ENCODE measurements at regions not wholly inside any gene's neighbourhood (a gene's known extent, or its start where the extent isn't known, plus 50 kb on each side); places are given as distances from the start of the nearest gene placed in this dataset.

GRCh38 chr5:165673499-165673898 is 2168.1 kb downstream of the MAT2B start:
- Mint-ChIP-seq H3K4me3 (no peak overlapping the region), H3K9me3 (peaks cover 4 to 44% (median 20%) of the 10 kb centered on the region in 6 donors), H3K4me1 (no peaks in the 10 kb centered on the region), H3K36me3 (no peaks in the 10 kb centered on the region), H3K27ac (no peak overlapping the region), H3K27me3 (ENCODE audit: low read depth in 3 of 3) (no peaks in the 10 kb centered on the region)
- DNase-seq = no peak

GRCh38 chr5:165695796-165696195 is 2190.4 kb downstream of the MAT2B start:
- Mint-ChIP-seq H3K9me3 (peaks cover 18 to 45% (median 29%) of the 10 kb centered on the region in 6 donors), H3K4me1 (no peaks in the 10 kb centered on the region), H3K4me3 (no peak overlapping the region), H3K27me3 (ENCODE audit: low read depth in 3 of 3) (peaks cover 0 to 4% (median 2%) of the 10 kb centered on the region in 3 donors), H3K27ac (no peak overlapping the region), H3K36me3 (peaks cover 0 to 3% (median 0%) of the 10 kb centered on the region in 3 donors)
- no peak for DNase-seq

DNA sequence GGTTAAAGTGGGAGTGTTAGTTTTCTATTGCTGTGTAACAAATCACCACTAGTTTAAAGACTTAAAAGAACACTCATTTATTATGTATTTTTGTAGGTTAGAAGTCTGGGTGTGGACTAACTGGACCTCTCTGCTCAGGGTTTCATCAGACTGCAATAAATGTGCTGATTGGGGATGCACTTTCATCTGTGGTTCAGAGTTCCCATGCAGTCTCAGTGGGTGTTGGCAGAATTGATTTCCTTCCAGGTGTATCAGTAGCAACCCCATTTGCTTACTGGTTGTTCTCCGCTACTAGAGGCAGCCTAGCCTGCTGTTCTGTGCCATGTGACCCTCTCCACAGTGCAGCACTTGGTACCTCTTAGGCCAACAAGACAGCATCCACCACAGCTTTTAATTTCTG is 2200.5 kb downstream of the MAT2B start:
- H3K4me3 Mint-ChIP-seq = no peak overlapping the region
- no peaks in the 10 kb centered on the region for H3K36me3 Mint-ChIP-seq
- peaks cover 0 to 5% (median 0%) of the 10 kb centered on the region in 3 donors for H3K27me3 Mint-ChIP-seq (ENCODE audit: low read depth in 3 of 3)
- H3K9me3 Mint-ChIP-seq = peaks cover 1 to 18% (median 8%) of the 10 kb centered on the region in 6 donors
- no peaks in the 10 kb centered on the region for H3K4me1 Mint-ChIP-seq
- no peak for DNase-seq
- no peak overlapping the region for H3K27ac Mint-ChIP-seq

GRCh38 chr5:165712011-165712410 is 2206.6 kb downstream of the MAT2B start:
- Mint-ChIP-seq H3K9me3 (peaks cover 2 to 29% (median 10%) of the 10 kb centered on the region in 6 donors), H3K4me3 (no peak overlapping the region), H3K4me1 (no peaks in the 10 kb centered on the region), H3K36me3 (no peaks in the 10 kb centered on the region), H3K27ac (no peak overlapping the region), H3K27me3 (ENCODE audit: low read depth in 3 of 3) (peaks cover 0 to 2% (median 0%) of the 10 kb centered on the region in 3 donors)
- no peak for DNase-seq

GRCh38 chr5:165714598-165714997 is 2209.2 kb downstream of the MAT2B start:
- no peaks in the 10 kb centered on the region for H3K36me3 Mint-ChIP-seq
- no peak overlapping the region for H3K27ac Mint-ChIP-seq
- DNase-seq = no peak
- H3K4me1 Mint-ChIP-seq = no peaks in the 10 kb centered on the region
- H3K27me3 Mint-ChIP-seq (ENCODE audit: low read depth in 3 of 3) = peaks cover 0 to 2% (median 0%) of the 10 kb centered on the region in 3 donors
- peaks cover 4 to 47% (median 20%) of the 10 kb centered on the region in 6 donors for H3K9me3 Mint-ChIP-seq
- H3K4me3 Mint-ChIP-seq = no peak overlapping the region

DNA sequence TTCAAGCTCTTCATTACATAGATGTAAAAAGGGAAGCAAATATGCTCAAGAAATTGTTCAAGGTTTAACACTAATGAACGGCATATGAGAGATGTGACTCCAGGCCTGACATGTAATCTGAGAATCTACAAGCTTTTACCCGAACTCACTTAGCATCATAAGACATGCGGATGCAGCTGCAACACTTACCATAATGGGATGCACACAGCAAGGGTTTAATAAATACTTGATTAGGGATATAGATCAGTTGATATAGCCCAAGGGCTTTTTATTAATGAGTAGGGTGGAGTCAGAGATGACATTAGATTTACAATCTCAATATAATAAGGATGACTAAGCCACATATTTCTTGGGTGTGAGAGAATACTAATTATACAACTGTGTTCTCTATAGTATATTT is 2215.5 kb downstream of the MAT2B start:
- no peaks in the 10 kb centered on the region for H3K4me1 Mint-ChIP-seq
- peaks cover 5 to 50% (median 20%) of the 10 kb centered on the region in 6 donors for H3K9me3 Mint-ChIP-seq
- no peaks in the 10 kb centered on the region for H3K27me3 Mint-ChIP-seq (ENCODE audit: low read depth in 3 of 3)
- H3K27ac Mint-ChIP-seq = no peak overlapping the region
- no peak overlapping the region for H3K4me3 Mint-ChIP-seq
- H3K36me3 Mint-ChIP-seq = no peaks in the 10 kb centered on the region
- DNase-seq = no peak

DNA sequence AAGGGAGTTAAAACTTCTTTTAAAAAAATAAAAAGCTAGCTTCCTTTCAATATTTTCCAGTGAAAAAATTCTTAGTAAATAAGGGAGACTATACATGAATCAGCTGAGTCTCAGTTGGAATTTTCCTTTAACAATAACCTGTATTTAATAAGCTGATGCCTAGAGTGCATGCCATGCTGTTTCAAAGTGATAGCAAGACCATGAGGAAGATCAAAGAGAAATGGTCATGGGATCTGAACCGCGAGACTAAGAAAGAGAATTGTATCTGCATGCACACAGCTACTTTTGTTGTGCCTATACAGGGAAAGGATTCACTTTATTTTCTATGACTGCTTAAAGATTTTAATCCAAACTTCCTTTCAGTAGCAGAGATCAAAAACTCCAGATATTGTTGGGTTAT is 2217.0 kb downstream of the MAT2B start:
- H3K4me1 Mint-ChIP-seq = no peaks in the 10 kb centered on the region

GRCh38 chr5:165723931-165724330 is 2218.5 kb downstream of the MAT2B start:
- no peaks in the 10 kb centered on the region for H3K4me1 Mint-ChIP-seq
- H3K36me3 Mint-ChIP-seq = no peaks in the 10 kb centered on the region
- no peak for DNase-seq
- no peaks in the 10 kb centered on the region for H3K27me3 Mint-ChIP-seq (ENCODE audit: low read depth in 3 of 3)
- no peak overlapping the region for H3K4me3 Mint-ChIP-seq
- peaks cover 5 to 36% (median 18%) of the 10 kb centered on the region in 6 donors for H3K9me3 Mint-ChIP-seq
- H3K27ac Mint-ChIP-seq = no peak overlapping the region

More for the DNA sequence above, 2217.0 kb downstream of the MAT2B start:
- Mint-ChIP-seq H3K27me3 (ENCODE audit: low read depth in 3 of 3) (no peaks in the 10 kb centered on the region), H3K9me3 (peaks cover 5 to 43% (median 22%) of the 10 kb centered on the region in 6 donors), H3K4me3 (no peak overlapping the region), H3K36me3 (no peaks in the 10 kb centered on the region), H3K27ac (no peak overlapping the region)
- no peak for DNase-seq

GRCh38 chr5:165728425-165728824 is 2223.0 kb downstream of the MAT2B start:
- H3K4me3 Mint-ChIP-seq = no peak overlapping the region
- H3K36me3 Mint-ChIP-seq = no peaks in the 10 kb centered on the region
- no peaks in the 10 kb centered on the region for H3K4me1 Mint-ChIP-seq
- no peak for DNase-seq
- H3K27ac Mint-ChIP-seq = no peak overlapping the region
- peaks cover 0 to 34% (median 12%) of the 10 kb centered on the region in 6 donors for H3K9me3 Mint-ChIP-seq
- H3K27me3 Mint-ChIP-seq (ENCODE audit: low read depth in 3 of 3) = no peaks in the 10 kb centered on the region

GRCh38 chr5:165735388-165735787 is 2230.0 kb downstream of the MAT2B start:
- H3K27ac Mint-ChIP-seq = no peak overlapping the region
- DNase-seq = no peak
- peaks cover 9 to 51% (median 22%) of the 10 kb centered on the region in 6 donors for H3K9me3 Mint-ChIP-seq
- H3K27me3 Mint-ChIP-seq (ENCODE audit: low read depth in 3 of 3) = no peaks in the 10 kb centered on the region
- H3K36me3 Mint-ChIP-seq = no peaks in the 10 kb centered on the region
- H3K4me3 Mint-ChIP-seq = no peak overlapping the region
- no peaks in the 10 kb centered on the region for H3K4me1 Mint-ChIP-seq

GRCh38 chr5:165739079-165739741 is 2233.8 kb downstream of the MAT2B start:
- no peak for DNase-seq
- Mint-ChIP-seq H3K27me3 (ENCODE audit: low read depth in 3 of 3) (no peaks in the 10 kb centered on the region), H3K4me1 (no peaks in the 10 kb centered on the region), H3K36me3 (no peaks in the 10 kb centered on the region), H3K27ac (no peak overlapping the region), H3K4me3 (no peak overlapping the region), H3K9me3 (peaks cover 9 to 51% (median 22%) of the 10 kb centered on the region in 6 donors)

DNA sequence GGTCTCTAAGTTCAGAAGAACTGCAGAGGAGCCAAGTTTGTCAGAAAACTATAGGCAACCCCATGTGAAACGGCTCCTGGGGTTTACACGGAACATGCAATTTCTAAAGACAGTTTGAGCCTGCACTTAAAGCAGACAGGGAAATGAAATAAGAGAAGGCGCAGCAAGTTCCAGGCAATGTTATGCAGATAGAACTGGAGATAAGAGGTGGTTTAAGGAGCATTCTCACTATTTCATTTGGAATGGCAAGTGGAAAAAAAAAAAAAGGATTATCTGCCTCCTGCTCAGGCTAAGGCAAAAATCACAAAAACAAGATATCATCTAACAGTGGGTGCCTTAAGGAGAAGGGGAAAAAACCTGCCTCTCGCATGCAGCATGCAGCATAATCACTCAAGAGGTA is 2252.4 kb downstream of the MAT2B start:
- Mint-ChIP-seq H3K9me3 (peaks cover 7 to 50% (median 19%) of the 10 kb centered on the region in 6 donors), H3K27ac (no peak overlapping the region), H3K4me1 (no peaks in the 10 kb centered on the region), H3K36me3 (peaks cover 0 to 4% (median 2%) of the 10 kb centered on the region in 3 donors), H3K27me3 (ENCODE audit: low read depth in 3 of 3) (no peaks in the 10 kb centered on the region), H3K4me3 (no peak overlapping the region)
- DNase-seq = no peak

DNA sequence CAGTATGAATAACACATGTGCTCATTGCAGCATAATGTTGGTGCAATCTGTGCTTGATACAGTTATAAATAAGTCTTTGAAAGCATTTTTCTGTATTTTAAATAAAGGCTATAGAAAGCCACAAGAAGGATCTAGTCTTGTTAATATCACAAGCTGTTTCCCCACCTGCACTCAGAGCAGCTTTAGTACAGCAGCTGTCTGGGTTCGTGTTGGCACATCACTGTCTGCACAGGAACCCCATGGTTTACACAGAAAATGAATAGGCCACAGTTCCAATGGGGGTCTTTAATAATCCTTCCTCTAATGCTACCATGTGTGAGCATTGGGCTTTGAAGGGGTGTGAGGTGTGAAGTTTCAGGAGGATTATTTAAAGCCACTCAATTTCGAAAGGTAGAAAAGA is 2269.7 kb downstream of the MAT2B start:
- no peaks in the 10 kb centered on the region for H3K4me1 Mint-ChIP-seq
- no peak overlapping the region for H3K4me3 Mint-ChIP-seq
- peaks cover 0 to 4% (median 0%) of the 10 kb centered on the region in 3 donors for H3K36me3 Mint-ChIP-seq
- peaks cover 6 to 55% (median 21%) of the 10 kb centered on the region in 6 donors for H3K9me3 Mint-ChIP-seq
- no peak overlapping the region for H3K27ac Mint-ChIP-seq
- H3K27me3 Mint-ChIP-seq (ENCODE audit: low read depth in 3 of 3) = no peaks in the 10 kb centered on the region
- DNase-seq = no peak

- H3K27ac Mint-ChIP-seq = no peak overlapping the region
- peaks cover 8 to 65% (median 31%) of the 10 kb centered on the region in 6 donors for H3K9me3 Mint-ChIP-seq
- H3K4me3 Mint-ChIP-seq = no peak overlapping the region
- H3K27me3 Mint-ChIP-seq (ENCODE audit: low read depth in 3 of 3) = no peaks in the 10 kb centered on the region
- DNase-seq = no peak
- peaks cover 0 to 4% (median 2%) of the 10 kb centered on the region in 3 donors for H3K36me3 Mint-ChIP-seq
- H3K4me1 Mint-ChIP-seq = no peaks in the 10 kb centered on the region
These were observed 2274.1 kb downstream of the MAT2B start for GRCh38 chr5:165779505-165779904.

GRCh38 chr5:165780901-165781300 is 2275.5 kb downstream of the MAT2B start:
- Mint-ChIP-seq H3K9me3 (peaks cover 6 to 61% (median 29%) of the 10 kb centered on the region in 6 donors), H3K27me3 (ENCODE audit: low read depth in 3 of 3) (no peaks in the 10 kb centered on the region), H3K4me1 (no peaks in the 10 kb centered on the region), H3K27ac (no peak overlapping the region), H3K36me3 (peaks cover 0 to 4% (median 2%) of the 10 kb centered on the region in 3 donors), H3K4me3 (no peak overlapping the region)
- no peak for DNase-seq
